GM23338 (cell line): ENCODE measurements at regions not wholly inside any gene's neighbourhood (a gene's known extent, or its start where the extent isn't known, plus 50 kb on each side); places are given as distances from the start of the nearest gene placed in this dataset.

Experiments used
- EZH2 ChIP-seq: fragments of 200-600 bp; sonication (generic); IDR thresholded peaks from one replicate; pipeline ENCODE4 v1.8.0; 2017; ENCODE audit warnings: antibody characterized with exemption, mild to moderate bottlenecking, low read depth; ENCODE audit not compliant: unreplicated experiment
- EZH2phosphoT487 ChIP-seq: fragments of 200-600 bp; sonication (generic); IDR thresholded peaks from one replicate; pipeline ENCODE4 v1.8.1; 2018; ENCODE audit warnings: antibody characterized with exemption; ENCODE audit not compliant: unreplicated experiment
- JUNB ChIP-seq: IDR thresholded peaks from one replicate; pipeline ENCODE4 v1.6.1; 2016; ENCODE audit warnings: antibody characterized with exemption; ENCODE audit not compliant: unreplicated experiment
- NANOG ChIP-seq: IDR thresholded peaks from 2 replicates; pipeline ENCODE4 v1.6.1; 2016; ENCODE audit warnings: antibody characterized with exemption, borderline replicate concordance
- POLR2AphosphoS5 ChIP-seq: IDR thresholded peaks from 2 replicates; pipeline ENCODE4 v1.6.1; 2016; ENCODE audit warnings: antibody characterized with exemption, low read depth
- TF ChIP-seq, protein P1 (sequence below), 2 experiments: fragments of 200-600 bp in 1 of 2; sonication (generic) in 1 of 2; conservative IDR thresholded peaks; 2 replicates each; pipeline versions ENCODE4 v1.5.1 to v1.6.1; 2016 to 2017; ENCODE audit warnings: antibody characterized with exemption in 2 of 2, low read depth in 2 of 2, mild to moderate bottlenecking in 2 of 2, moderate library complexity in 1 of 2
- TF ChIP-seq, protein P2 (sequence below): IDR thresholded peaks from one replicate; pipeline ENCODE4 v1.6.1; 2018; ENCODE audit warnings: antibody characterized with exemption; ENCODE audit not compliant: unreplicated experiment

DNA sequence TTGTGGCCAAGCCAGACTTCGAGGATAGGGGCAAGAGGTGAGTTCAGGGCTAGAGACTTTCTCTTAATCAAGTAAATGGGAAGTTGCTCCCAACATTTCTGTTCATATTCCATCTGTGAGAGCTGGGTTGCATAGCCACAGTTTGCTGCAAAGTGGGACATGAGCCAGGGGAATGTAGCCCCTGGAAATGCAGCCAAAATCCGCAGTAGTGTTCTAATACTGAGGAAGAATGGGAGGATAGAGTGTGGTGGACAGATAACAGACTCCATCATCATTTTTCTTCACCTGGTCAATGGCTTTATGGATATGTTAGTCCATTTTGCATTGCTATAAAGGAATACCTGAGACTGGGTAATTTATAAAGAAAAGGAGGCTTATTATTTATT lies 177.7 kb downstream of the SKIDA1 start:
- TF ChIP-seq, protein P1, sequence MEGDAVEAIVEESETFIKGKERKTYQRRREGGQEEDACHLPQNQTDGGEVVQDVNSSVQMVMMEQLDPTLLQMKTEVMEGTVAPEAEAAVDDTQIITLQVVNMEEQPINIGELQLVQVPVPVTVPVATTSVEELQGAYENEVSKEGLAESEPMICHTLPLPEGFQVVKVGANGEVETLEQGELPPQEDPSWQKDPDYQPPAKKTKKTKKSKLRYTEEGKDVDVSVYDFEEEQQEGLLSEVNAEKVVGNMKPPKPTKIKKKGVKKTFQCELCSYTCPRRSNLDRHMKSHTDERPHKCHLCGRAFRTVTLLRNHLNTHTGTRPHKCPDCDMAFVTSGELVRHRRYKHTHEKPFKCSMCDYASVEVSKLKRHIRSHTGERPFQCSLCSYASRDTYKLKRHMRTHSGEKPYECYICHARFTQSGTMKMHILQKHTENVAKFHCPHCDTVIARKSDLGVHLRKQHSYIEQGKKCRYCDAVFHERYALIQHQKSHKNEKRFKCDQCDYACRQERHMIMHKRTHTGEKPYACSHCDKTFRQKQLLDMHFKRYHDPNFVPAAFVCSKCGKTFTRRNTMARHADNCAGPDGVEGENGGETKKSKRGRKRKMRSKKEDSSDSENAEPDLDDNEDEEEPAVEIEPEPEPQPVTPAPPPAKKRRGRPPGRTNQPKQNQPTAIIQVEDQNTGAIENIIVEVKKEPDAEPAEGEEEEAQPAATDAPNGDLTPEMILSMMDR (conservative IDR thresholded peaks at IDR 0.05; ENCODE audit: low read depth in 2 of 2): no peak
- TF ChIP-seq POLR2AphosphoS5: no peak
- no peak for TF ChIP-seq EZH2
- no peak for TF ChIP-seq EZH2phosphoT487
- TF ChIP-seq, protein P2, sequence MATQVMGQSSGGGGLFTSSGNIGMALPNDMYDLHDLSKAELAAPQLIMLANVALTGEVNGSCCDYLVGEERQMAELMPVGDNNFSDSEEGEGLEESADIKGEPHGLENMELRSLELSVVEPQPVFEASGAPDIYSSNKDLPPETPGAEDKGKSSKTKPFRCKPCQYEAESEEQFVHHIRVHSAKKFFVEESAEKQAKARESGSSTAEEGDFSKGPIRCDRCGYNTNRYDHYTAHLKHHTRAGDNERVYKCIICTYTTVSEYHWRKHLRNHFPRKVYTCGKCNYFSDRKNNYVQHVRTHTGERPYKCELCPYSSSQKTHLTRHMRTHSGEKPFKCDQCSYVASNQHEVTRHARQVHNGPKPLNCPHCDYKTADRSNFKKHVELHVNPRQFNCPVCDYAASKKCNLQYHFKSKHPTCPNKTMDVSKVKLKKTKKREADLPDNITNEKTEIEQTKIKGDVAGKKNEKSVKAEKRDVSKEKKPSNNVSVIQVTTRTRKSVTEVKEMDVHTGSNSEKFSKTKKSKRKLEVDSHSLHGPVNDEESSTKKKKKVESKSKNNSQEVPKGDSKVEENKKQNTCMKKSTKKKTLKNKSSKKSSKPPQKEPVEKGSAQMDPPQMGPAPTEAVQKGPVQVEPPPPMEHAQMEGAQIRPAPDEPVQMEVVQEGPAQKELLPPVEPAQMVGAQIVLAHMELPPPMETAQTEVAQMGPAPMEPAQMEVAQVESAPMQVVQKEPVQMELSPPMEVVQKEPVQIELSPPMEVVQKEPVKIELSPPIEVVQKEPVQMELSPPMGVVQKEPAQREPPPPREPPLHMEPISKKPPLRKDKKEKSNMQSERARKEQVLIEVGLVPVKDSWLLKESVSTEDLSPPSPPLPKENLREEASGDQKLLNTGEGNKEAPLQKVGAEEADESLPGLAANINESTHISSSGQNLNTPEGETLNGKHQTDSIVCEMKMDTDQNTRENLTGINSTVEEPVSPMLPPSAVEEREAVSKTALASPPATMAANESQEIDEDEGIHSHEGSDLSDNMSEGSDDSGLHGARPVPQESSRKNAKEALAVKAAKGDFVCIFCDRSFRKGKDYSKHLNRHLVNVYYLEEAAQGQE: no peak
- no peak for TF ChIP-seq JUNB
- TF ChIP-seq NANOG: no peak
